Mucosa of rectum (tissue), 2 donors: ENCODE measurements at regions not wholly inside any gene's neighbourhood (a gene's known extent, or its start where the extent isn't known, plus 50 kb on each side); places are given as distances from the start of the nearest gene placed in this dataset.

Experiments used
- H3K27ac ChIP-seq, 2 donors: one replicate each; pipeline ENCODE4 v1.7.0; 2013; ENCODE audit warnings: inconsistent platforms in 2 of 2, low read depth in 2 of 2, low read length in 2 of 2
- H3K27me3 ChIP-seq, 2 donors: one replicate each; pipeline ENCODE4 v1.7.0; 2013; ENCODE audit warnings: low read length in 2 of 2; ENCODE audit not compliant: control insufficient read depth in 2 of 2, insufficient read depth in 2 of 2
- H3K36me3 ChIP-seq, 2 donors: one replicate each; pipeline ENCODE4 v1.7.0; 2013; ENCODE audit warnings: low read length in 2 of 2; ENCODE audit not compliant: control insufficient read depth in 2 of 2, insufficient read depth in 2 of 2
- H3K4me1 ChIP-seq, 2 donors: one replicate each; pipeline ENCODE4 v1.7.0; 2013; ENCODE audit warnings: low read length in 2 of 2, mild to moderate bottlenecking in 1 of 2; ENCODE audit not compliant: control insufficient read depth in 2 of 2, insufficient read depth in 2 of 2
- H3K4me3 ChIP-seq, 2 donors: one replicate each; pipeline ENCODE4 v1.7.0; 2013; ENCODE audit warnings: low read length in 2 of 2
- H3K9ac ChIP-seq, 2 donors: one replicate each; pipeline ENCODE4 v1.7.0; 2013; ENCODE audit warnings: low read length in 2 of 2, low read depth in 1 of 2, mild to moderate bottlenecking in 1 of 2
- H3K9me3 ChIP-seq, 2 donors: one replicate each; pipeline ENCODE4 v1.7.0; 2013; ENCODE audit warnings: low read length in 2 of 2; ENCODE audit not compliant: control insufficient read depth in 2 of 2
- donor health status: healthy.
- donor health status: Normal muscosa, but diverticular disease.

DNA sequence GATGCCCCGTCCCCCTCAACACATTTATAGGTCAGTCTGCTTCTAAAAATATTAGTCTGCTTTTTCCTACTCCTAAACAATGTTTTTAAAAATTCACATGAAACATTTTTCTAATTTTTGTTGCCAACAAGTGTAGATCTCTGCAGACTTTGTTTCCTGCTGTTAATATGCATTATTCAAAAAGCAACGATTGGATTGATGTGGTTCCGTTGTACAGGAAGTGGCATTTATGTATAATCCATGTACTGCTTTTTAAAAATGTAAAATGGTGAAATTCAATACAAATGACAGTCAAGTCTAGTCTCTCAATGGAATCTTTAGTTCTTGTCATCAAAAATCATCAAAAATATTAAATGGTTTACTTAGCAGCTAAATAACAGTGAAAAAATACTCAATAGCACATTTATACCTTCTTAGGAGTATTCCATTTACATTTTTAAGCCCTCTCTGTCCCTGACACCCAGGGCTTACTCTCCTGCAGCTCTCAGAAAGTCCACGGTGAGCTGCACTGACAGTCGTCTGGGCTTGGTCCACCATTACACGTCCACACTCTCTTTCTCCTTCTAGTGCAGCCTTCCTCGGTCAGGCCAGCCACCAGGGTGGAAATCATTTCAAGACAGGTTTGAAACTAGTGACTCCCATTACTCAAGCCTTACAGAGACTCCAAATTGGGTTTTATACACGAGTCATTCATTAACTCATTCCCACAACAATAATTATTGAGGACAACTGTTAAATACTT is 211.5 kb downstream of the TMEM200A start:
- Histone ChIP-seq H3K27ac (no peak overlapping the region), H3K4me3 (no peak overlapping the region), H3K9ac (no peak overlapping the region), H3K36me3 (no peaks in the 10 kb centered on the region), H3K9me3 (no peaks in the 10 kb centered on the region), H3K4me1 (no peaks in the 10 kb centered on the region), H3K27me3 (no peaks in the 10 kb centered on the region)

GRCh38 chr6:130578713-130579112 is 212.9 kb downstream of the TMEM200A start:
- no peaks in the 10 kb centered on the region for H3K27me3 ChIP-seq
- H3K9ac ChIP-seq = no peak overlapping the region
- H3K36me3 ChIP-seq = no peaks in the 10 kb centered on the region
- no peak overlapping the region for H3K27ac ChIP-seq
- no peaks in the 10 kb centered on the region for H3K9me3 ChIP-seq
- H3K4me3 ChIP-seq = no peak overlapping the region
- no peaks in the 10 kb centered on the region for H3K4me1 ChIP-seq

- H3K4me3 ChIP-seq = no peak overlapping the region
- H3K4me1 ChIP-seq = no peaks in the 10 kb centered on the region
- H3K9ac ChIP-seq = no peak overlapping the region
- no peak overlapping the region for H3K27ac ChIP-seq
- H3K9me3 ChIP-seq = no peaks in the 10 kb centered on the region
- no peaks in the 10 kb centered on the region for H3K27me3 ChIP-seq
- no peaks in the 10 kb centered on the region for H3K36me3 ChIP-seq
Measured at GRCh38 chr6:130583268-130583667, 217.5 kb downstream of the TMEM200A start.

- Histone ChIP-seq H3K27me3 (no peaks in the 10 kb centered on the region), H3K36me3 (no peaks in the 10 kb centered on the region), H3K4me1 (no peaks in the 10 kb centered on the region)
Measured at GRCh38 chr6:130585587-130585986, 219.8 kb downstream of the TMEM200A start.

GRCh38 chr6:130587778-130588520 is 222.1 kb downstream of the TMEM200A start:
- Histone ChIP-seq H3K4me1 (no peaks in the 10 kb centered on the region), H3K36me3 (no peaks in the 10 kb centered on the region), H3K27ac (no peak overlapping the region)

More at GRCh38 chr6:130585587-130585986, 219.8 kb downstream of the TMEM200A start:
- no peak overlapping the region for H3K4me3 ChIP-seq
- H3K9ac ChIP-seq = no peak overlapping the region
- no peaks in the 10 kb centered on the region for H3K9me3 ChIP-seq
- no peak overlapping the region for H3K27ac ChIP-seq

DNA sequence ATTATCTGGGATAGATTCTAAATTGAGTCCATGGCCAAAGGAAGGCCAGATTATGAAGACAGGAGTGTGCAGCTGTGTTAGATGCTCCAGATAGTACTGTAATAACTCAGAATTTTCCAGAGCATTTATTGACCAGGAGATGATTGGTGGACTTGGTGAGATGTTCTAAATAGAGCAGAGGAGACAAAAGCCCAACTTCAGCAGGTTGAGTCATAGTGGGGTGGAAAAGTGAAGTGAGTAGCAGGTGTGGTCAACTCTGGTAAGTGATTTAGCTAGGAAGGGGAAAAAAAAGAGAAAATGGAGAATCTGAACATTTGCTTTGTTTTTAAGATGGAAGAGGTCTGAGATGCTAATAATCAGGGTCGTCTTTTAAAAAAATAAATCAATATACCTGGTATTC is 227.4 kb downstream of the TMEM200A start:
- H3K9ac ChIP-seq = no peak overlapping the region
- no peak overlapping the region for H3K27ac ChIP-seq
- H3K27me3 ChIP-seq = no peaks in the 10 kb centered on the region
- H3K4me3 ChIP-seq = no peak overlapping the region
- H3K36me3 ChIP-seq = no peaks in the 10 kb centered on the region
- no peaks in the 10 kb centered on the region for H3K4me1 ChIP-seq
- H3K9me3 ChIP-seq = peaks cover 0 to 2% of the 10 kb centered on the region in 2 donors

More at GRCh38 chr6:130587778-130588520, 222.1 kb downstream of the TMEM200A start:
- Histone ChIP-seq H3K9ac (no peak overlapping the region), H3K27me3 (no peaks in the 10 kb centered on the region), H3K9me3 (peaks cover 0 to 2% of the 10 kb centered on the region in 2 donors), H3K4me3 (no peak overlapping the region)

GRCh38 chr6:130593948-130594347 is 228.1 kb downstream of the TMEM200A start:
- peaks cover 0 to 2% of the 10 kb centered on the region in 2 donors for H3K9me3 ChIP-seq
- no peaks in the 10 kb centered on the region for H3K27me3 ChIP-seq
- no peak overlapping the region for H3K4me3 ChIP-seq
- H3K4me1 ChIP-seq = no peaks in the 10 kb centered on the region
- H3K36me3 ChIP-seq = no peaks in the 10 kb centered on the region
- H3K9ac ChIP-seq = no peak overlapping the region
- H3K27ac ChIP-seq = no peak overlapping the region

- Histone ChIP-seq H3K4me3 (no peak overlapping the region), H3K36me3 (no peaks in the 10 kb centered on the region), H3K27ac (no peak overlapping the region), H3K9me3 (no peaks in the 10 kb centered on the region), H3K27me3 (no peaks in the 10 kb centered on the region), H3K9ac (no peak overlapping the region), H3K4me1 (no peaks in the 10 kb centered on the region)
Measured at GRCh38 chr6:130598021-130598989, 228.9 kb upstream of the SMLR1 start.

DNA sequence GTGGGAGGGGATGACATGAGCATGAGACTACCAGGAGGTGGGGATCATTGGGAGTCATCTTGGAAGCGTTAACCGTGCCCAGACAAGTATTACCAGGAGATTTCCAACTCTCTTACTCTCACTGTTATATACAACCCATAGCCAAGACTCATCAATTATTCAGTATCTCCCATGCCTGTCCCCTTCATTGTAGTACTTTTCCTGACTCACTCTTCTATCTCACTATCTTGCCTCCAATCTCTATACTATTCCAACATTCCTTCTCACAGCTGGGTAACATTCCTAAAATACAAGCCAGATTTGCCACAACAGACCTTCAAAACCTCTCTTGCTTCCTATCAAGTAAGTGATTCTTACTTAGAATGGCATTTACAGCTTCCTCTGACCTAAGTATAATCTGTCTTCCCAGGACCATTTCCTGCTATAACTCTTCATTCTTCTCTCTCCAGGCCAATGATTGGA is 226.3 kb upstream of the SMLR1 start:
- H3K4me1 ChIP-seq = no peaks in the 10 kb centered on the region
- H3K9me3 ChIP-seq = no peaks in the 10 kb centered on the region
- H3K4me3 ChIP-seq = no peak overlapping the region
- H3K9ac ChIP-seq = no peak overlapping the region
- H3K27me3 ChIP-seq = no peaks in the 10 kb centered on the region
- no peak overlapping the region for H3K27ac ChIP-seq
- H3K36me3 ChIP-seq = no peaks in the 10 kb centered on the region
